HCT116 (cell line): ENCODE measurements at regions not wholly inside any gene's neighbourhood (a gene's known extent, or its start where the extent isn't known, plus 50 kb on each side); places are given as distances from the start of the nearest gene placed in this dataset.

ENCODE experiments used
- ATAC-seq: fragments of 200-7000 bp; cut with Tn5 transposase; 2 replicates; pipeline ENCODE4 v1.9.1; 2020; ENCODE audit warnings: mild to moderate bottlenecking, moderate library complexity
- BruUV-seq: library from RNA; stranded (reverse); fragments of 400-500 nt; replicated peaks from 2 replicates; lab custom pipeline; 2021; lab: Mats Ljungman, UMichigan
- CTCF ChIA-PET: fragments of 300-600 bp; sonication (Branson Sonifier 250); formaldehyde crosslinking; loops from one replicate; lab custom pipeline; 2021; ENCODE audit warnings: antibody characterized with exemption; lab: Charles Lee
- POLR2A ChIA-PET: fragments of 300-600, 350-600 bp; sonication (Branson Sonifier 250); formaldehyde crosslinking; loops from one replicate; lab custom pipeline; 2021; ENCODE audit warnings: antibody characterized with exemption; lab: Charles Lee
- RAD21 ChIA-PET, 2 experiments: fragments of 300-600 bp; sonication (Branson Sonifier 250); formaldehyde crosslinking; loops; one replicate each; lab custom pipeline; 2023; ENCODE audit warnings: low total read pairs in 2 of 2; ENCODE audit not compliant: uncharacterized antibody in 2 of 2, unreplicated experiment in 2 of 2, low non-redundant PET in 1 of 2; lab: Charles Lee
- DNase-seq: peaks from one replicate; pipeline ENCODE4 v3.0.0-alpha.2; 2010; ENCODE audit warnings: low read depth, low spot score
- H2AFZ ChIP-seq: fragments of 200-600 bp; shearing (Covaris generic), sonication (generic); 2 replicates; pipeline ENCODE4 v1.6.1; 2017; ENCODE audit warnings: low read depth, mixed run types, mixed read lengths, antibody characterized with exemption, low read length; ENCODE audit not compliant: poor library complexity, severe bottlenecking
- H3K27ac ChIP-seq: 2 replicates; pipeline ENCODE4 v1.5.1; 2012; ENCODE audit warnings: low read depth, low read length
- H3K27me3 ChIP-seq: fragments of 200-600 bp; sonication (generic); 2 replicates; pipeline ENCODE4 v1.6.1; 2016; ENCODE audit warnings: mixed run types, low read length, mixed read lengths; ENCODE audit not compliant: insufficient read depth
- H3K36me3 ChIP-seq, 2 experiments: fragments of 200-500 bp in 1 of 2; fragments of 200-600 bp in 1 of 2; sonication (Bioruptor generic) in 1 of 2; sonication (generic) in 1 of 2; 2 replicates each; pipeline versions ENCODE4 v1.5.1 to v1.6.1; 2014 to 2016; ENCODE audit warnings: low read length in 2 of 2, inconsistent platforms in 1 of 2, mixed read lengths in 1 of 2, mixed run types in 1 of 2; ENCODE audit not compliant: insufficient read depth in 2 of 2, control insufficient read depth in 1 of 2
- H3K4me1 ChIP-seq, 2 experiments: fragments of 200-600 bp in 1 of 2; sonication (generic) in 1 of 2; 2 replicates each; pipeline versions ENCODE4 v1.5.1 to v1.6.1; 2012 to 2017; ENCODE audit warnings: low read length in 2 of 2, inconsistent platforms in 1 of 2, mild to moderate bottlenecking in 1 of 2, mixed read lengths in 1 of 2, mixed run types in 1 of 2, moderate library complexity in 1 of 2; ENCODE audit not compliant: insufficient read depth in 2 of 2, control insufficient read depth in 1 of 2
- H3K4me2 ChIP-seq: fragments of 200-600 bp; sonication (generic); 2 replicates; pipeline ENCODE4 v1.6.1; 2017; ENCODE audit warnings: mixed run types, low read length, mixed read lengths
- H3K4me3 ChIP-seq, 2 experiments: fragments of 200-600 bp in 1 of 2; sonication (generic) in 1 of 2; replicated peaks in 1 of 2; 2 replicates each; pipeline ENCODE4 v1.5.1; 2011 to 2016; ENCODE audit warnings: low read length in 2 of 2, control low read depth in 1 of 2, low read depth in 1 of 2, mild to moderate bottlenecking in 1 of 2, mixed read lengths in 1 of 2, mixed run types in 1 of 2
- H3K79me2 ChIP-seq: fragments of 200-600 bp; sonication (generic); 2 replicates; pipeline ENCODE4 v1.6.1; 2017; ENCODE audit warnings: mild to moderate bottlenecking, mixed run types, low read length, moderate library complexity, mixed read lengths; ENCODE audit not compliant: insufficient read depth
- H3K9ac ChIP-seq: fragments of 200-600 bp; sonication (generic); 2 replicates; pipeline ENCODE4 v1.6.1; 2016; ENCODE audit warnings: low read length, mixed read lengths
- H3K9me2 ChIP-seq: fragments of 200-600 bp; sonication (generic), shearing (Covaris generic); 2 replicates; pipeline ENCODE4 v1.6.1; 2017; ENCODE audit warnings: mixed run types, mild to moderate bottlenecking, moderate library complexity; ENCODE audit not compliant: insufficient read depth
- H3K9me3 ChIP-seq, 2 experiments: fragments of 200-500 bp in 1 of 2; fragments of 200-600 bp in 1 of 2; sonication (Bioruptor generic) in 1 of 2; sonication (generic) in 1 of 2; 2 replicates each; pipeline ENCODE4 v1.6.1; 2014 to 2017; ENCODE audit warnings: low read length in 2 of 2, mixed read lengths in 2 of 2, inconsistent platforms in 1 of 2, low read depth in 1 of 2, mild to moderate bottlenecking in 1 of 2, mixed run types in 1 of 2, moderate library complexity in 1 of 2; ENCODE audit not compliant: control insufficient read depth in 1 of 2, insufficient read depth in 1 of 2
- H4K20me1 ChIP-seq: fragments of 200-600 bp; sonication (generic), shearing (Covaris generic); 2 replicates; pipeline ENCODE4 v1.6.1; 2017; ENCODE audit warnings: mixed run types, mild to moderate bottlenecking, moderate library complexity; ENCODE audit not compliant: insufficient read depth
- CEBPB ChIP-seq: IDR thresholded peaks from 2 replicates; pipeline ENCODE4 v1.6.1; 2012; ENCODE audit warnings: low read depth
- ELF1 ChIP-seq: IDR thresholded peaks from 2 replicates; pipeline ENCODE4 v1.6.1; 2012; ENCODE audit warnings: low read depth, borderline replicate concordance
- EZH2 ChIP-seq: fragments of 200-600 bp; sonication (generic); IDR thresholded peaks from 2 replicates; pipeline ENCODE4 v1.6.1; 2017; ENCODE audit warnings: antibody characterized with exemption, mixed run types
- EZH2phosphoT487 ChIP-seq: fragments of 200-600 bp; IDR thresholded peaks from 2 replicates; pipeline ENCODE4 v1.6.1; 2018; ENCODE audit warnings: antibody characterized with exemption, borderline replicate concordance
- FOSL1 ChIP-seq: IDR thresholded peaks from 2 replicates; pipeline ENCODE4 v1.6.1; 2012; ENCODE audit warnings: low read depth
- JUND ChIP-seq: IDR thresholded peaks from 2 replicates; pipeline ENCODE4 v1.6.1; 2012
- POLR2A ChIP-seq: IDR thresholded peaks from 2 replicates; pipeline ENCODE4 v1.7.0; 2011; ENCODE audit warnings: borderline replicate concordance; ENCODE audit not compliant: insufficient read depth, insufficient read length; ENCODE audit errors: extremely low read depth
- POLR2AphosphoS5 ChIP-seq: IDR thresholded peaks from 2 replicates; pipeline ENCODE4 v1.6.1; 2011; ENCODE audit warnings: mild to moderate bottlenecking, low read depth, low read length, moderate library complexity
- RAD21 ChIP-seq: IDR thresholded peaks from 2 replicates; pipeline ENCODE4 v1.6.1; 2012; ENCODE audit warnings: low read depth, mild to moderate bottlenecking
- SIN3A ChIP-seq: IDR thresholded peaks from 2 replicates; pipeline ENCODE4 v1.6.1; 2012; ENCODE audit warnings: low read depth
- SP1 ChIP-seq: IDR thresholded peaks from 2 replicates; pipeline ENCODE4 v1.6.1; 2012; ENCODE audit warnings: low read depth
- SRF ChIP-seq: IDR thresholded peaks from 2 replicates; pipeline ENCODE4 v1.6.1; 2012; ENCODE audit warnings: low read depth
- YY1 ChIP-seq: IDR thresholded peaks from 2 replicates; pipeline ENCODE4 v1.6.1; 2011; ENCODE audit warnings: low read length, low read depth, moderate library complexity, mild to moderate bottlenecking; ENCODE audit not compliant: insufficient replicate concordance; ENCODE audit errors: extremely low read depth
- ZNF274 ChIP-seq: fragments of 200-500 bp; sonication (Bioruptor generic); IDR thresholded peaks from 2 replicates; pipeline ENCODE4 v1.6.1; 2014; ENCODE audit warnings: mild to moderate bottlenecking, low read depth, low read length, inconsistent platforms
- intact Hi-C: fragments of 100-400 bp; cut with micrococcal nuclease; formaldehyde crosslinking; loops from 2 replicates; pipeline ENCODE4 v1.10.0; 2022
- TF ChIP-seq, protein P1 (sequence below): IDR thresholded peaks from 2 replicates; pipeline ENCODE4 v1.6.1; 2012; ENCODE audit warnings: low read depth
- TF ChIP-seq, protein P2 (sequence below), 3 experiments: fragments of 200-600 bp in 1 of 3; sonication (generic) in 1 of 3; IDR thresholded peaks in 2 of 3; conservative IDR thresholded peaks in 1 of 3; 2 replicates each; pipeline ENCODE4 v1.5.1; 2012 to 2017; ENCODE audit warnings: low read depth in 2 of 3, low read length in 2 of 3, antibody characterized with exemption in 1 of 3, borderline replicate concordance in 1 of 3, control low read depth in 1 of 3, mild to moderate bottlenecking in 1 of 3, mixed read lengths in 1 of 3, mixed run types in 1 of 3, moderate library complexity in 1 of 3; ENCODE audit not compliant: insufficient read depth in 1 of 3
- TF ChIP-seq, protein P3 (sequence below): IDR thresholded peaks from 2 replicates; pipeline ENCODE4 v1.6.1; 2012

DNA sequence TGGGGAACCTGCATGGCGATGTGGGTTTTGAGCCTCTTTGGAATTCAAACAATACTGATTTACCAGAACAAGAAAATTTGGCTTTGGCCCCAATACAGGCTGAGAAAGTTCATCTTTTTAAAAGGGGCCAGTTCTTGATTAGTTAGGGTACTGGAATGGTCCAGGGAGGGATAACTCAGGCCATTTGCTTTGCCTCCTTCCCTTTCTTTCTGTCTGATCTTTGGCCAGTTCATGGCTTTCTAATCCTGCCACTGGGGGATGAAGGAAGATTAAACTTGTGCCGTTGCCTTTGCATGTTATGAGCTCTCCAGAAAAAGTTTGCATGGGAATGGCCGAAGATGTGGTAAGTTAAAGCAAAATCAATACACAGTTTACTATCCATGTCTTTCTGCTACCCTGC, 78.4 kb downstream of the ADAMTS15 start:
- no TSS peak for BruUV-seq

More for the DNA sequence above, 78.4 kb downstream of the ADAMTS15 start:
- intact Hi-C loops: no loop called here
- Histone ChIP-seq H3K9me3 (no peaks in the 10 kb centered on the region), H3K27ac (no peak overlapping the region), H3K4me1 (peaks cover 2 to 8% of the 10 kb centered on the region in 2 experiments; a peak in 3 of 4 replicates), H2AFZ (no peak overlapping the region), H3K9me2 (no peaks in the 10 kb centered on the region), H3K9ac (no peak overlapping the region), H4K20me1 (no peaks in the 10 kb centered on the region), H3K4me3 (no peak overlapping the region), H3K4me2 (no peak overlapping the region), H3K36me3 (no peaks in the 10 kb centered on the region), H3K27me3 (peaks cover 3% of the 10 kb centered on the region; the same call in 1 of the 2 replicates), H3K79me2 (no peaks in the 10 kb centered on the region)
- TF ChIP-seq YY1 (no peak), RAD21 (no peak), POLR2AphosphoS5 (no peak), FOSL1 (no peak), SRF (no peak), JUND (no peak), CEBPB (no peak), SP1 (no peak), ELF1 (no peak), EZH2 (no peak), EZH2phosphoT487 (no peak), POLR2A (no peak), SIN3A (no peak), ZNF274 (no peak)
- TF ChIP-seq, protein P1, sequence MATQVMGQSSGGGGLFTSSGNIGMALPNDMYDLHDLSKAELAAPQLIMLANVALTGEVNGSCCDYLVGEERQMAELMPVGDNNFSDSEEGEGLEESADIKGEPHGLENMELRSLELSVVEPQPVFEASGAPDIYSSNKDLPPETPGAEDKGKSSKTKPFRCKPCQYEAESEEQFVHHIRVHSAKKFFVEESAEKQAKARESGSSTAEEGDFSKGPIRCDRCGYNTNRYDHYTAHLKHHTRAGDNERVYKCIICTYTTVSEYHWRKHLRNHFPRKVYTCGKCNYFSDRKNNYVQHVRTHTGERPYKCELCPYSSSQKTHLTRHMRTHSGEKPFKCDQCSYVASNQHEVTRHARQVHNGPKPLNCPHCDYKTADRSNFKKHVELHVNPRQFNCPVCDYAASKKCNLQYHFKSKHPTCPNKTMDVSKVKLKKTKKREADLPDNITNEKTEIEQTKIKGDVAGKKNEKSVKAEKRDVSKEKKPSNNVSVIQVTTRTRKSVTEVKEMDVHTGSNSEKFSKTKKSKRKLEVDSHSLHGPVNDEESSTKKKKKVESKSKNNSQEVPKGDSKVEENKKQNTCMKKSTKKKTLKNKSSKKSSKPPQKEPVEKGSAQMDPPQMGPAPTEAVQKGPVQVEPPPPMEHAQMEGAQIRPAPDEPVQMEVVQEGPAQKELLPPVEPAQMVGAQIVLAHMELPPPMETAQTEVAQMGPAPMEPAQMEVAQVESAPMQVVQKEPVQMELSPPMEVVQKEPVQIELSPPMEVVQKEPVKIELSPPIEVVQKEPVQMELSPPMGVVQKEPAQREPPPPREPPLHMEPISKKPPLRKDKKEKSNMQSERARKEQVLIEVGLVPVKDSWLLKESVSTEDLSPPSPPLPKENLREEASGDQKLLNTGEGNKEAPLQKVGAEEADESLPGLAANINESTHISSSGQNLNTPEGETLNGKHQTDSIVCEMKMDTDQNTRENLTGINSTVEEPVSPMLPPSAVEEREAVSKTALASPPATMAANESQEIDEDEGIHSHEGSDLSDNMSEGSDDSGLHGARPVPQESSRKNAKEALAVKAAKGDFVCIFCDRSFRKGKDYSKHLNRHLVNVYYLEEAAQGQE: no peak
- TF ChIP-seq, protein P2, sequence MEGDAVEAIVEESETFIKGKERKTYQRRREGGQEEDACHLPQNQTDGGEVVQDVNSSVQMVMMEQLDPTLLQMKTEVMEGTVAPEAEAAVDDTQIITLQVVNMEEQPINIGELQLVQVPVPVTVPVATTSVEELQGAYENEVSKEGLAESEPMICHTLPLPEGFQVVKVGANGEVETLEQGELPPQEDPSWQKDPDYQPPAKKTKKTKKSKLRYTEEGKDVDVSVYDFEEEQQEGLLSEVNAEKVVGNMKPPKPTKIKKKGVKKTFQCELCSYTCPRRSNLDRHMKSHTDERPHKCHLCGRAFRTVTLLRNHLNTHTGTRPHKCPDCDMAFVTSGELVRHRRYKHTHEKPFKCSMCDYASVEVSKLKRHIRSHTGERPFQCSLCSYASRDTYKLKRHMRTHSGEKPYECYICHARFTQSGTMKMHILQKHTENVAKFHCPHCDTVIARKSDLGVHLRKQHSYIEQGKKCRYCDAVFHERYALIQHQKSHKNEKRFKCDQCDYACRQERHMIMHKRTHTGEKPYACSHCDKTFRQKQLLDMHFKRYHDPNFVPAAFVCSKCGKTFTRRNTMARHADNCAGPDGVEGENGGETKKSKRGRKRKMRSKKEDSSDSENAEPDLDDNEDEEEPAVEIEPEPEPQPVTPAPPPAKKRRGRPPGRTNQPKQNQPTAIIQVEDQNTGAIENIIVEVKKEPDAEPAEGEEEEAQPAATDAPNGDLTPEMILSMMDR (IDR thresholded peaks at IDR 0.05 in 2 of 3, conservative IDR thresholded peaks at IDR 0.05 in 1 of 3; ENCODE audit: borderline replicate concordance in 1 of 3, insufficient read depth in 1 of 3, low read depth in 2 of 3, low read length in 2 of 3): no peak
- TF ChIP-seq, protein P3, sequence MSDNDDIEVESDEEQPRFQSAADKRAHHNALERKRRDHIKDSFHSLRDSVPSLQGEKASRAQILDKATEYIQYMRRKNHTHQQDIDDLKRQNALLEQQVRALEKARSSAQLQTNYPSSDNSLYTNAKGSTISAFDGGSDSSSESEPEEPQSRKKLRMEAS: no peak
- ChIA-PET POLR2A (no interaction called here), RAD21 (no interaction called here), CTCF (no interaction called here)
- no peak for ATAC-seq
- no peak for DNase-seq
